ENCODE measurements at regions not wholly inside any gene's neighbourhood (a gene's known extent, or its start where the extent isn't known, plus 50 kb on each side); places are given as distances from the start of the nearest gene placed in this dataset.

DNA sequence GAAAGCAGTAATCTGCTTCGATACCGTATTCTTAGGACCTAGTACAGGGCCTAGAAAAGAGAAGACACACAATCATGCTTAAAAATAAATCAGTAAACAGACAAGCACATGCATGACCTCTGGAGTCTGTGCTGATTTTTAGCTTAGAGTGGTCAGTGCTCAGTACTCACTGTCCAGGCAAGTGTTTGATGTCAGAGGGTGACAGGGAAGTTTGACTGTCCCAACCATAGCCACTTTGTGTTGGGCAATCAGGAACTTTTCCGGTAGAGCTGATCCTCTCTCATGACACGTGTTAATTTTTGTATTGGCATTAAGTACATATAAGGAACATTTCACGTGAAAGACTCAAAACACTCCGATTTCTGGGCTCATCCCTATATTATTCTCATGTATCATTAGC is 464.7 kb upstream of the KLF4 start:
- no peak for DNase-seq (ENCODE audit: extremely low spot score in 2 of 2)
- intact Hi-C loops (cut with DNase I) = no loop called here
- Histone ChIP-seq H3K4me1 (no peaks in the 10 kb centered on the region), H3K9me3 (no peaks in the 10 kb centered on the region), H3K27ac (no peak overlapping the region), H3K36me3 (no peaks in the 10 kb centered on the region), H3K27me3 (no peaks in the 10 kb centered on the region), H3K4me3 (no peak overlapping the region)
- TF ChIP-seq POLR2AphosphoS5 (IDR thresholded peaks at IDR 0.05; ENCODE audit: insufficient read depth in 1 of 2, low read depth in 1 of 2) = no peak
- no peak for TF ChIP-seq CTCF (IDR thresholded peaks at IDR 0.05)
- TF ChIP-seq POLR2A (IDR thresholded peaks at IDR 0.05) = no peak

DNA sequence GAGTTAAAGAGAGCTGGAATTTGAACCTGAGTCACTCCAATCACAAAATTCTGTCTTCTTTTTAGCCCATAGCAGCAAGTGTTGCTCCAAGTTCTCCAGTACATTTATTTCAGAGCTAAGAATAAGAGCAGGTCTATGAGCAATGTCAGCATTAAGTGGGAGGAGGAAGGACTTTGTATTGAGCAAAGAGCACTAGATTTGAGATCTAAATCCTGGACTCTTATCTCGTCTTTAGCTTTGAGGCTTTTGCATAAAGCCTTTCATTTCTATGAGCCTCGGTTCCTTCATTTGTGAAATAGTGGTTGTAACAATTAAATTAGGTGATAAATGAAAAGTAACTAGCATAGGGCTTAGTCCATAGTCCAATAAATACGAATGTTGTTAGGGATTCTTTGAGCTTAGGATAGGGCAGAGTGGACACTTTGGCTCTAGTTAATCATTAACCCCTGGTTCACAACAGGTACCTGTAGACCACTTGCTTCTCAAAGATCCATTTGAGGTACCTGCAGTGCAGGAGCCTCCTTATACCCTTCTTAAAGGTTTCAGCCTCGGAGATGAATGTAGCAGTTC is 464.1 kb upstream of the KLF4 start:
- Histone ChIP-seq H3K4me3 (no peak overlapping the region), H3K27me3 (no peaks in the 10 kb centered on the region), H3K9me3 (no peaks in the 10 kb centered on the region), H3K27ac (no peak overlapping the region), H3K36me3 (no peaks in the 10 kb centered on the region), H3K4me1 (no peaks in the 10 kb centered on the region)
- intact Hi-C loops (cut with DNase I) = no loop called here
- DNase-seq (ENCODE audit: extremely low spot score in 2 of 2) = no peak
- TF ChIP-seq POLR2AphosphoS5 (IDR thresholded peaks at IDR 0.05; ENCODE audit: insufficient read depth in 1 of 2, low read depth in 1 of 2) (no peak), POLR2A (IDR thresholded peaks at IDR 0.05) (no peak), CTCF (IDR thresholded peaks at IDR 0.05) (no peak)

- no peak overlapping the region for H3K27ac ChIP-seq
- no peak overlapping the region for H3K4me3 ChIP-seq
- H3K27me3 ChIP-seq = no peaks in the 10 kb centered on the region
- H3K36me3 ChIP-seq = no peaks in the 10 kb centered on the region
- H3K4me1 ChIP-seq = no peaks in the 10 kb centered on the region
- no peak for DNase-seq (ENCODE audit: extremely low spot score in 2 of 2)
- H3K9me3 ChIP-seq = no peaks in the 10 kb centered on the region
- intact Hi-C loops (cut with DNase I) = no loop called here
- no peak for TF ChIP-seq POLR2A (IDR thresholded peaks at IDR 0.05)
- TF ChIP-seq POLR2AphosphoS5 (IDR thresholded peaks at IDR 0.05; ENCODE audit: insufficient read depth in 1 of 2, low read depth in 1 of 2) = no peak
- no peak for TF ChIP-seq CTCF (IDR thresholded peaks at IDR 0.05)
Observed at GRCh38 chr9:107952773-107953172, 463.2 kb upstream of the KLF4 start.

DNA sequence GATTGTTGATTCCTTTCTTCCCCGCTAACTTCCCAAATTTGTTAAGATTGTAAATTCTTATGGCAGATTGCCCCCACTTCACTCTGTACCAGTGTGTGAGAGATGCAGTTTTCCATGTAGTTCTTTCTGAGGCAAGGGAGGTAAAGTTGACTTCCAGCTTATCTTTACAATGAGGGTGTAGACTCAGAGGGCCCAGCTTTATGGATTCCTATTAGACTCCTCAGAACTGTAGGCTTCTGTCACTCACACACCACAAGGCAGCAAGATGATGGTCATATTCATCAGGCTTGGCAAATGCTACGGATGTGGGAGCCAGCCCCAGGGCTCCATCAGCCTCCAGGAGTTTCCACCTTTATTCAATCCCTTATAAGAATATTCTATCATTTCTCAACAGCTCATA is 461.9 kb upstream of the KLF4 start:
- Histone ChIP-seq H3K27ac (no peak overlapping the region), H3K9me3 (no peaks in the 10 kb centered on the region), H3K4me3 (no peak overlapping the region), H3K36me3 (no peaks in the 10 kb centered on the region), H3K4me1 (no peaks in the 10 kb centered on the region), H3K27me3 (no peaks in the 10 kb centered on the region)
- intact Hi-C loops (cut with DNase I) = no loop called here
- TF ChIP-seq POLR2A (IDR thresholded peaks at IDR 0.05) (no peak), POLR2AphosphoS5 (IDR thresholded peaks at IDR 0.05; ENCODE audit: insufficient read depth in 1 of 2, low read depth in 1 of 2) (no peak), CTCF (IDR thresholded peaks at IDR 0.05) (no peak)
- DNase-seq (ENCODE audit: extremely low spot score in 2 of 2) = no peak

GRCh38 chr9:107949061-107949460 is 459.5 kb upstream of the KLF4 start:
- DNase-seq (ENCODE audit: extremely low spot score in 2 of 2) = no peak
- H3K4me1 ChIP-seq = no peaks in the 10 kb centered on the region
- intact Hi-C loops (cut with DNase I) = no loop called here
- no peaks in the 10 kb centered on the region for H3K36me3 ChIP-seq
- H3K27ac ChIP-seq = no peak overlapping the region
- no peak for TF ChIP-seq POLR2A (IDR thresholded peaks at IDR 0.05)
- no peak for TF ChIP-seq CTCF (IDR thresholded peaks at IDR 0.05)
- no peak for TF ChIP-seq POLR2AphosphoS5 (IDR thresholded peaks at IDR 0.05; ENCODE audit: insufficient read depth in 1 of 2, low read depth in 1 of 2)
- H3K9me3 ChIP-seq = no peaks in the 10 kb centered on the region
- H3K4me3 ChIP-seq = no peak overlapping the region
- H3K27me3 ChIP-seq = no peaks in the 10 kb centered on the region

Measured in vagina (tissue), 2 donors.